ENCODE measurements at regions not wholly inside any gene's neighbourhood (a gene's known extent, or its start where the extent isn't known, plus 50 kb on each side); places are given as distances from the start of the nearest gene placed in this dataset.

GRCh38 chrX:43139645-43140044 is 361.7 kb upstream of the PPP1R2C start:
- CTCF ChIA-PET, result no interaction called here
- ATAC-seq (no peak), DNase-seq (no peak)
- H3K4me3 Mint-ChIP-seq, result no peak overlapping the region
- H3K9me3 Mint-ChIP-seq (ENCODE audit: low read depth), result no peaks in the 10 kb centered on the region
- H3K27me3 Mint-ChIP-seq, result no peaks in the 10 kb centered on the region
- H3K27ac Mint-ChIP-seq, result no peak overlapping the region
- no peaks in the 10 kb centered on the region for H3K4me1 Mint-ChIP-seq
- H3K36me3 Mint-ChIP-seq, result no peaks in the 10 kb centered on the region

GRCh38 chrX:43140582-43140981 is 362.6 kb upstream of the PPP1R2C start:
- no peak for DNase-seq
- Mint-ChIP-seq H3K9me3 (ENCODE audit: low read depth) (no peaks in the 10 kb centered on the region), H3K27me3 (no peaks in the 10 kb centered on the region), H3K4me3 (no peak overlapping the region), H3K4me1 (no peaks in the 10 kb centered on the region), H3K27ac (no peak overlapping the region), H3K36me3 (no peaks in the 10 kb centered on the region)
- no peak for ATAC-seq
- CTCF ChIA-PET, result no interaction called here

DNA sequence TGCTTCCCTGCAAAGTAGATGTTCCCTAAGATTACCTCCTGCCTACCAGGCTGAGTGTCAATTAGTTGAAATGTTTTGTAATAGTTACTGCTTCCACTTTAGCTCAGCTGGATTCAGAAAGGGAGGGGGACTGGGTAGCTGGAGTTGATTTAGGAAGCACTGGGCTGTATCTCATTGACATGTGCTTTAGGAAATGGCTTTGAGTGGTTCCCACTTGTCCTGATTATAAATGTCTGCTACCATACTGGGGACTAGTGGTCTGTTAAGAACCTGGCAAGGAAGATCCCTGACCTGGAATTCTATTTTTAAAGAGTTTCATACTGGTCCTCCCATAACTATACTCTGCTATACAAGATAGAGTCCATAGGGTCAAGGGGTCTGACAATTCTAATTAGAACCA is 363.9 kb upstream of the PPP1R2C start:
- Mint-ChIP-seq H3K9me3 (ENCODE audit: low read depth) (peaks cover under 1% of the 10 kb centered on the region), H3K27ac (no peak overlapping the region), H3K27me3 (no peaks in the 10 kb centered on the region), H3K36me3 (no peaks in the 10 kb centered on the region), H3K4me3 (no peak overlapping the region), H3K4me1 (no peaks in the 10 kb centered on the region)
- CTCF ChIA-PET, result no interaction called here
- DNase-seq, result no peak
- ATAC-seq, result no peak

DNA sequence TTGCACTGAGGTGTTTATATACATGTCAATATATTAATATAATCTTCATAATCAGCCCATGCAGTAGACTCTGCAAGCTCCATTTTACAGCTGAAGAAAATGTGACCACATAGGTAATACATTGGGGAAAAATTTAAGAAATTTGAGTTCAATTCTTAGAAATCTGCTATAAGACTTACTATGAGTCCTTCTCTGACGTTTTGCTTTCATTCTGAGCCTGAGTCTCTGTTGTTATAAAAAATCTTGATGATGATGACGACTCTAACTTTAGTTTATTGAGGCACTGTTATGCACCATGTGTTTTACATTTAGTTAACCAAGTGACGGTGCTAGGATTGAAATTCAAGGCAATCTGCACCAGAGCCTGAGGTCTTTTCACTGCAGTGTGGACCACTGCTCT is 370.3 kb upstream of the PPP1R2C start:
- Mint-ChIP-seq H3K36me3 (no peaks in the 10 kb centered on the region), H3K4me1 (peaks cover 11% of the 10 kb centered on the region), H3K27me3 (no peaks in the 10 kb centered on the region), H3K9me3 (ENCODE audit: low read depth) (peaks cover 2% of the 10 kb centered on the region), H3K27ac (peak overlapping the region; percentile 15), H3K4me3 (no peak overlapping the region)
- CTCF ChIA-PET, result no interaction called here
- DNase-seq, result no peak
- ATAC-seq, result no peak

- no peak for ATAC-seq
- Mint-ChIP-seq H3K4me1 (peaks cover 10% of the 10 kb centered on the region), H3K36me3 (no peaks in the 10 kb centered on the region), H3K27ac (no peak overlapping the region), H3K9me3 (ENCODE audit: low read depth) (no peaks in the 10 kb centered on the region), H3K4me3 (no peak overlapping the region), H3K27me3 (no peaks in the 10 kb centered on the region)
- CTCF ChIA-PET, result no interaction called here
- DNase-seq, result no peak
Measured at GRCh38 chrX:43165343-43165920, 387.5 kb upstream of the PPP1R2C start.

GRCh38 chrX:43166874-43167273 is 388.9 kb upstream of the PPP1R2C start:
- ATAC-seq (no peak), DNase-seq (no peak)
- no peak overlapping the region for H3K4me3 Mint-ChIP-seq
- CTCF ChIA-PET, result no interaction called here
- H3K27me3 Mint-ChIP-seq, result no peaks in the 10 kb centered on the region
- H3K9me3 Mint-ChIP-seq (ENCODE audit: low read depth), result no peaks in the 10 kb centered on the region
- no peaks in the 10 kb centered on the region for H3K36me3 Mint-ChIP-seq
- H3K4me1 Mint-ChIP-seq, result peaks cover 10% of the 10 kb centered on the region
- H3K27ac Mint-ChIP-seq, result no peak overlapping the region

GRCh38 chrX:43175434-43175833 is 397.5 kb upstream of the PPP1R2C start:
- DNase-seq (no peak), ATAC-seq (no peak)
- H3K27ac Mint-ChIP-seq, result no peak overlapping the region
- H3K27me3 Mint-ChIP-seq, result no peaks in the 10 kb centered on the region
- H3K9me3 Mint-ChIP-seq (ENCODE audit: low read depth), result peaks cover 2% of the 10 kb centered on the region
- H3K4me3 Mint-ChIP-seq, result no peak overlapping the region
- H3K4me1 Mint-ChIP-seq, result no peaks in the 10 kb centered on the region
- CTCF ChIA-PET, result no interaction called here
- H3K36me3 Mint-ChIP-seq, result peaks cover 3% of the 10 kb centered on the region

- no peaks in the 10 kb centered on the region for H3K27me3 Mint-ChIP-seq
- no peak overlapping the region for H3K27ac Mint-ChIP-seq
- H3K4me1 Mint-ChIP-seq, result no peaks in the 10 kb centered on the region
- ATAC-seq (no peak), DNase-seq (no peak)
- H3K36me3 Mint-ChIP-seq, result peaks cover 3% of the 10 kb centered on the region
- CTCF ChIA-PET, result no interaction called here
- peaks cover 2% of the 10 kb centered on the region for H3K9me3 Mint-ChIP-seq (ENCODE audit: low read depth)
- H3K4me3 Mint-ChIP-seq, result no peak overlapping the region
Measured at GRCh38 chrX:43176686-43177085, 398.7 kb upstream of the PPP1R2C start.

DNA sequence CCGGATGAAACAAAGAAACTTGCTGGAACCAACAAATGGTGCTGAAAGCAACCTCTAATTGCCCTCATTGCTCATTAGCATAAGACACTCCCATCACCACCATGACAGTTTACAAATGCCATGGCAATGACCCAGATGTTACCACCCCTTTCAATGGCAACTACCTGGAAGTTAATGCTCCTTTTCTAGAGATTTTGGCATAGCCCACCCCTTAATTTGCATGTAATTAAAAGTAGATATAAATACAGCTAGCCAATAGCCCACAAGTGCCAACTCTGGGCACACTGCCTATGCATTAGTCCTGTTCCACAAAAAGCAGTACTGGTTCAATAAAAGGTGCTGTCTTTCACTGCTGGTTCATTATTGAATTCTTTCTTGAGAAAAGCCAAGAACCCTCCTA is 410.3 kb upstream of the PPP1R2C start:
- CTCF ChIA-PET, result no interaction called here
- Mint-ChIP-seq H3K27ac (no peak overlapping the region), H3K4me1 (no peaks in the 10 kb centered on the region), H3K4me3 (no peak overlapping the region), H3K36me3 (no peaks in the 10 kb centered on the region), H3K9me3 (ENCODE audit: low read depth) (no peaks in the 10 kb centered on the region), H3K27me3 (no peaks in the 10 kb centered on the region)
- DNase-seq (no peak), ATAC-seq (no peak)

GRCh38 chrX:43211570-43211969 is 433.6 kb upstream of the PPP1R2C start:
- no peaks in the 10 kb centered on the region for H3K36me3 Mint-ChIP-seq
- ATAC-seq (no peak), DNase-seq (no peak)
- peaks cover 5% of the 10 kb centered on the region for H3K9me3 Mint-ChIP-seq (ENCODE audit: low read depth)
- H3K27ac Mint-ChIP-seq, result no peak overlapping the region
- H3K27me3 Mint-ChIP-seq, result no peaks in the 10 kb centered on the region
- H3K4me3 Mint-ChIP-seq, result no peak overlapping the region
- H3K4me1 Mint-ChIP-seq, result no peaks in the 10 kb centered on the region
- CTCF ChIA-PET, result no interaction called here

DNA sequence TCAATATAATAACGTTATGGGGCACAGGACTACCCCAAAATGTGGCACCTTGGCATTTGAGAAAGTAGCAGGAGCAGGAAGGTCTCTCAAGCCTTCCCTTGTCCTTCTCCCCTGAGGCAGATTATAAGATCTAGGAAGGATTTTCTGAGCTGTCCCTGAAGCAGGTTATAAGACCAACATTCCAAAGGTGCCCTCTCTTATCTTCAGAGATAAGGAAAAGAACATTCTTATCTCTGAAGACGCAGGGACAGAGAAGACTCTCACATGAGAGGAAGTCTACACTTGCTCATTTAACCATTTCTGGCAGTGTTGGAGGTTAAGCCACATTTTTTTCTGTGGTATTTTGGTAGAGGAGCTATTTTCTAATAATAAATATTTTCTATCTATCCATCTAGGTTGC is 437.9 kb upstream of the MAOA start:
- H3K36me3 Mint-ChIP-seq, result no peaks in the 10 kb centered on the region
- H3K27me3 Mint-ChIP-seq, result no peaks in the 10 kb centered on the region
- CTCF ChIA-PET, result no interaction called here
- H3K4me3 Mint-ChIP-seq, result no peak overlapping the region
- H3K4me1 Mint-ChIP-seq, result no peaks in the 10 kb centered on the region
- DNase-seq, result no peak
- no peak overlapping the region for H3K27ac Mint-ChIP-seq
- peaks cover 5% of the 10 kb centered on the region for H3K9me3 Mint-ChIP-seq (ENCODE audit: low read depth)
- ATAC-seq, result no peak

DNA sequence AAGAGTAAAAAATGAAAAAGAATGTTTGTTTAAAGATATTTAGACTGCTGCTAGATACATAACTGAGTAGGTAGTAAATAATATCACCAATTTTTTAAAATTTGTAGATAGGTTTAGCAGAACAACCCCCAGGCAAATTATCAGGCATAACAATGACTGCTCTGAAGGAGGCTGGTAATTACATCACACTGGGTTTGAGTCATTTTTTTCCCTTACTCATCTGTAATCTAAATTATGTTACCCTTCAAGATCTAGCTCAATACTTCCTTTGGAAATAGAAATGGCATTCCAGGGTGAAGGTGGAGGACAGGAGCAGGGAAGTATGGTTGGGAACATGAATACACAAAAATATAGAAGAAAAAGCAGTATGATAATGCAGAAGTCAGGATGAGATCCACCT is 431.6 kb upstream of the MAOA start:
- no peaks in the 10 kb centered on the region for H3K9me3 Mint-ChIP-seq (ENCODE audit: low read depth)
- CTCF ChIA-PET, result no interaction called here
- no peaks in the 10 kb centered on the region for H3K27me3 Mint-ChIP-seq

GRCh38 chrX:43225626-43226328 is 430.3 kb upstream of the MAOA start:
- Mint-ChIP-seq H3K4me3 (no peak overlapping the region), H3K27ac (no peak overlapping the region), H3K36me3 (no peaks in the 10 kb centered on the region), H3K27me3 (no peaks in the 10 kb centered on the region), H3K9me3 (ENCODE audit: low read depth) (no peaks in the 10 kb centered on the region), H3K4me1 (no peaks in the 10 kb centered on the region)
- DNase-seq (no peak), ATAC-seq (no peak)
- CTCF ChIA-PET, result no interaction called here

More for the DNA sequence above, 431.6 kb upstream of the MAOA start:
- ATAC-seq, result no peak
- H3K4me3 Mint-ChIP-seq, result no peak overlapping the region
- no peaks in the 10 kb centered on the region for H3K4me1 Mint-ChIP-seq
- H3K36me3 Mint-ChIP-seq, result no peaks in the 10 kb centered on the region
- no peak for DNase-seq
- no peak overlapping the region for H3K27ac Mint-ChIP-seq

DNA sequence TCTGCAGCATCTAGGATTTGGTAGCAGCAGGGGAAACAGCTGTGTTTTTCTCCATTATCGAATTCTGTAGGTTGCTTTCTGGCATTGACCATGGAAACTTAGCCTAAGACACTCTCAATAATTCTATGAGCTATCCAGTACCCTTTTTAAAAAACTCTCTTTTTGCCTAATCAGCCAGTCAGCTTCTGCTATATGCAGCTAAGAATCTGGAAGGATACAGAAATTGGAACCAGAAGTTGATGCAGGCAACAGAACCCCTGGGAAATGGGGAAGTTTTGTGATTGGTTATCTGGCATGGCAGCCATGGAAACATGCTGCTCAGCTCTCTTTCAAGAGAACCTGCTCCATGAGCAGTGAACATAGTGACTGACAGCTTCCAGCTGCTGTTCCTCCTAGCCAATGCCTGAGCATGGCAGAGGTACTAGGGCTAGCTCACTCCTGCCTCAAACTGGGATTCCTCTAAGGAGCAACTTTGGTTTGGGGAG is 417.6 kb upstream of the MAOA start:
- Mint-ChIP-seq H3K27me3 (no peaks in the 10 kb centered on the region), H3K27ac (no peak overlapping the region), H3K4me1 (no peaks in the 10 kb centered on the region), H3K4me3 (no peak overlapping the region), H3K36me3 (no peaks in the 10 kb centered on the region), H3K9me3 (ENCODE audit: low read depth) (no peaks in the 10 kb centered on the region)
- no peak for DNase-seq
- CTCF ChIA-PET, result no interaction called here
- ATAC-seq, result no peak
